ENCODE measurements at regions not wholly inside any gene's neighbourhood (a gene's known extent, or its start where the extent isn't known, plus 50 kb on each side); places are given as distances from the start of the nearest gene placed in this dataset.

- TF ChIP-seq POLR2A (IDR thresholded peaks at IDR 0.05) = no peak
- TF ChIP-seq, protein P1, sequence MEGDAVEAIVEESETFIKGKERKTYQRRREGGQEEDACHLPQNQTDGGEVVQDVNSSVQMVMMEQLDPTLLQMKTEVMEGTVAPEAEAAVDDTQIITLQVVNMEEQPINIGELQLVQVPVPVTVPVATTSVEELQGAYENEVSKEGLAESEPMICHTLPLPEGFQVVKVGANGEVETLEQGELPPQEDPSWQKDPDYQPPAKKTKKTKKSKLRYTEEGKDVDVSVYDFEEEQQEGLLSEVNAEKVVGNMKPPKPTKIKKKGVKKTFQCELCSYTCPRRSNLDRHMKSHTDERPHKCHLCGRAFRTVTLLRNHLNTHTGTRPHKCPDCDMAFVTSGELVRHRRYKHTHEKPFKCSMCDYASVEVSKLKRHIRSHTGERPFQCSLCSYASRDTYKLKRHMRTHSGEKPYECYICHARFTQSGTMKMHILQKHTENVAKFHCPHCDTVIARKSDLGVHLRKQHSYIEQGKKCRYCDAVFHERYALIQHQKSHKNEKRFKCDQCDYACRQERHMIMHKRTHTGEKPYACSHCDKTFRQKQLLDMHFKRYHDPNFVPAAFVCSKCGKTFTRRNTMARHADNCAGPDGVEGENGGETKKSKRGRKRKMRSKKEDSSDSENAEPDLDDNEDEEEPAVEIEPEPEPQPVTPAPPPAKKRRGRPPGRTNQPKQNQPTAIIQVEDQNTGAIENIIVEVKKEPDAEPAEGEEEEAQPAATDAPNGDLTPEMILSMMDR (IDR thresholded peaks at IDR 0.05 in 4 of 5, conservative IDR thresholded peaks at IDR 0.05 in 1 of 5) = no peak
Observed at GRCh38 chr2:188051706-188052105, 240.0 kb upstream of the GULP1 start.

Data from gastrocnemius medialis (tissue), 4 donors.